NCI-H2171 (cell line): ENCODE measurements at regions not wholly inside any gene's neighbourhood (a gene's known extent, or its start where the extent isn't known, plus 50 kb on each side); places are given as distances from the start of the nearest gene placed in this dataset.
A peak's percentile ranks its signal among the peaks of the same experiment; 100 is the strongest.

Experiments used
- DNase-seq: peaks from one replicate; lab custom pipeline; 2025; lab: John Stamatoyannopoulos, UW

DNA sequence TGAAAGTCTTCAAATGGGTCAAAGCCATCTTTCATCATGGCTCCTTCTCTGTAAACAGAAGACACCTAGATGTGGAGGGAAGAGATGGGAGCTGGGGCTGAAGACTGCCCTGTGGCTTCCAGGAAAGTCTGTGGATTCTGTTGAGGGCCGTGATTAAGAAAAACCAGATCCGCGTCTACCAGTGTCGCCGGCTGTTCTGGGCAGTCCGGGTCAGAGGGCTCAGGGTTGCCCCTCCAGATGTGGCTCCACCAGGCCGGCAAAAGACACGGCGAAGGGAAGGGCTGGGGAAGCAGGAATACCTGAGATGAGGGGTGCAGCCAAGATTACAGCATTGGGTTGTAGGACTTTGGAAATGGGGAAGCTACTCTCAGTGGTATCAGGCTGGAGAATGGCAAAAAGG is 162.6 kb downstream of the RHOU start:
- no peak for DNase-seq

GRCh38 chr1:228898582-228898992 is 163.3 kb downstream of the RHOU start:
- no peak for DNase-seq

DNA sequence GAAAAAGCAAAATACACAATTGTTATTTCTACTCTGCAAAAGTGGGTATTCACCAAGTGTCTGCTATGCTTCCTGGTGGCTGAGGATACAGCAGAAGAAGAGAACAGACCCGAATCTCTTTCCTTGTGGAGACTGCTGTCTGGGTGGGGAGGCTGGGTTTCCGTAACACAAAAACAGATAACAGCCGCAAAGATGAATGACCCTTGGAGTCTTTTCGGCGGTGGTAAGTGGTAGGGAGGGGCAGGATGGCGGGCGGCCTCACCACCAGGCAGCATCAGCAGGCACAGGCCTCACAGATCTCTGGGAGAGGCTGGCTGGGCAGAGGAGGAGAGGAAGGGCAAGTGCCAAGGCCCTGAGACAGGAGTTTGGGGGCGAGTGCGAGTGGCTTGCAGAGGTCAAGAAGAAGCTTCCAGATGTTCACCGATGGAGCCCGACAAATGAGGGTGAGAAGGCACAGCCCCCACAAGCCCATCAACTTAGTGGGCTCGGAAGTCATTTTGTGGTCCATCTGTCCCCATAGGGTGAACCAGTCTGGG is 164.2 kb downstream of the RHOU start:
- no peak for DNase-seq

- DNase-seq = no peak
Measured at GRCh38 chr1:228900099-228900885, 165.0 kb downstream of the RHOU start.

GRCh38 chr1:228900886-228901392 is 165.7 kb downstream of the RHOU start:
- no peak for DNase-seq

DNA sequence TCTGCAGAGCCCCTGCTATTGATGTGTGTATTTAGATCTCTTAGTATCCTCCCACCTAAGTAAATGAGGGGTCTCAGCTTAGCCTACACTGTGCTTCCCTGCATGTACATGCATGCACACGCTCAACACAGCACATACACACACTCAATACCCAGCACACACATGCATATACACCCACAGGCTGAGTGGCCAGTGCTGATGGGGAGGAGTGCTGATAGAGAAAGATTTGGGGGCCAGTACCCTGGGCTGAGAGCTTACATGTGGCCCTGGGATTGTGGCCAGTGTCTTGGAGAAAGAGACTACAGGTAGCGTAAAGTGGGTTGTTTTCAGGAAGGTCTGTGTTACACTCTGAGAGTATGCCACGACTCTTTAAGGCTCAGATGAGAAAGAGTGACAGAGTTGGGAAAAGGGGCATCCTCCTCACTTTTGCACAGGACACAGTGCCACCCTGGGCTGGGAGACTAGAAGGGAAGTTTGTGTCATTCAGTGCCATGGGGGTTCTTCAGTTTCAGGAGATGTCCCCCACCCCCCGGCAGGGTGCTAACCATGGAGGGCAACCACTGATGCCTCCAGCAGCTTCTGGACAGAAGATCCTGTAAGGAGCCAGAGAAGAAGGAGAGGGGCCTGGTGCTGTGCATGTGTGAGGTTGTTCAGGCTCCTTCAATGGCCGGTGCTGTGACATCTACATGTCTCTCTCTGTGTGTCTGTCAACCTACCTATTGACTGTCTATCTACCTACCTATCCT is 166.8 kb downstream of the RHOU start:
- DNase-seq = no peak

DNA sequence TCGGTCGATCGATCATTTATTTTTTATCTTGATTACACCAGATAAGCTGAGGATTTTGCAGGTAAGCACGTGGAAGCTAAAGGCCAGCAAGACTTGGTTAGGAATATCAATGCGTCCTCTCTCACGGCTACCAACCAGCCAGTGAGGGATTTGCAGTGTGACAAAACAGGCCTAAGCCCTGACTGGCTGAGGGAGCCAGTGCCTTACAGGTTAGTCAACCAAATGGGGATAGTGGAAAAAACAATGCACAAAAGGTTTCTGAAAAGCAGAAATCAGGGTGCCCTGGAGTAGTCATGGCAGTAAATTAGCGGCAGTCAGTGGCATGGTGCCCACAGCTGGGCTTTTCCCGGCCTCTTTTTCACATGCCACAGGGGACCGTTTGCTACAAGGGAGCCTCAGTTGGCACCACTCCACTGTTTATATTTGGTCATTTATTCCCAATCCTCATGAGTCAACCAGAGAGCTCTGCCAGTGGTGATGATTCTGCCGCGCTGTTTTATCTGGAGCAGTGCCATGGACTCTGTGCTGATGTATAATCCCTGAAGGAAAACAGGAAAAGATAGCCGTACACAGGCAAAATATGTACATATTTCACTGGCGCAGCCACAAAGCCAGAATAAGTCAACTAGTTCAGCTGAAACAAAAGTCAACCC is 167.6 kb downstream of the RHOU start:
- peak; percentile 64 for DNase-seq

GRCh38 chr1:228903434-228904071 is 168.3 kb downstream of the RHOU start:
- DNase-seq = no peak

GRCh38 chr1:228904222-228904621 is 168.9 kb downstream of the RHOU start:
- no peak for DNase-seq

- DNase-seq = no peak
Measured at GRCh38 chr1:228905701-228906101, 170.4 kb downstream of the RHOU start.

DNA sequence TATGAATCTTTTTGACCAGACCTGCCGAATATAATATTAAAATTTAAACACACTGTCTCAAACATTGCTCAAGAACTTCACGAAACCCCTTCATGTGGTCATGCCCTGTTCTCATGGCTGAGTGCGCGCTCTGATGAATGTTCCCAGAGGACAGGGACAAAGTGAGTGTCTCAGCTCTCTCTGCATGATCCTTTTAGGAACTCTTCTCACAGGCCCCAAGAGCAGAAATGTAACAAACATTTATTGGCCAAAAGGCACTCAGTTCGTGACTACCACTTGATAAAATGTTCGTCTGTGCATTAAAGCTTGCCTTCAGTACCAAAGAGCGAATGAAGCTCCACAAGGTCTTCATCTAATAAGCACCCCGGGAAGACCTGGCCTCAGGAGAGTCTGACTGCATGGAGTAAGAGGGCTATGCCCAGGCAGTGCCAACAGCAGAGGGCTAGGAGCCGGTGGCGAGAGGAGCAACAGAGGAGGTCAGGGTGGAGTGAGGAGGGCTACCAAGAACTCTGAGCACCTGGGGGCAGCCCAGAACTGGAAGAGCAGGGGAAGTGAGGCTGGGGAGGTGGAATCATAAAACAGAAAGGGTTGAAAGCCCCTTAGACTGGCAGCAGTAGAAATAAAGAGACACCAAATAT is 171.1 kb downstream of the RHOU start:
- no peak for DNase-seq

DNA sequence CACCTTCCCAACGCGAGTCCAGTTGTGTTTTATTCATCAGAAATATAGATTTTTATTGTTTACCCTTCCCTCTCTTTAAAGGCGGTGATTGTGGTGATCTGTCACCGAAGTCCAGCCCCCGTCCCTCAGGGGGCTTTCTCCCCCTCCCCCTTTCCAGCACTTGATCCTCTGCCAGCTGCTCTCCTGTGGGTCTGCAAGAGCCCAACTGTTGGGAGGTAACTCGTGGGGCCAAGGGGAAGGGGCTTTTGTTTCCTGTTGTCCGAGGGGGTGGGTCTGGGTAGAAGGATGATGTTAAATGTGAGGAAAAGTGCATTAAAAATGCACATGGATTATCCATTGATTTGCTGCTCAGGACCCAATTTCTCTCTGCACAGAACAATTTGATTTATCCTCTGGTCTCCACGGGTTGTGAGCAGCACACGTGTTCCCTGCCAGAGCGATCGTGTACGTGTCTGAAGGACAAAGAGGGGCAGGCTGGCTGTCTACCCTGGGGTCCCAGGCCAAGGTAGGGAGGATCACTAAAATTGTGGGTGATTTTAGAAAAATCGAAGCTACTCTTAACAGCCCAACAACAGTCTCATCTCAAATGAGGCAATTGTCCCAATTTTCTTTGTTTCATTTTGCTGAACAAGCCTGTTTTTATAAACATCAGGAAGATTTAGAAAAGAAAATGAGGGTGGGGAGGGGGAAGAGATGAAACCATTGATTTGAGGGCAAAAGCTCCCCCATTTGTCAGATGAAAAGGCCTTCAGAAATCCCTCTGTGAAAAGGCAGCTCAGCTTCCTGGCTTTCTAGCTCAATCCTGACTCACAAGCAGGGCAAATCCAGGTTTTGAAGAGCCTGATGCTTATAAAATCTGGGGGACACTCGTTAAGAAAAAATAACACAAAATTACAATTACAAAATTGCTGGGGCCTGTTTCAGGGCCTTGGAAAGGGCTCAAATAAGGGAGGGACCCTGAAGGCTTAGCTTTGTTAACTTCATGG is 176.2 kb downstream of the RHOU start:
- no peak for DNase-seq

DNA sequence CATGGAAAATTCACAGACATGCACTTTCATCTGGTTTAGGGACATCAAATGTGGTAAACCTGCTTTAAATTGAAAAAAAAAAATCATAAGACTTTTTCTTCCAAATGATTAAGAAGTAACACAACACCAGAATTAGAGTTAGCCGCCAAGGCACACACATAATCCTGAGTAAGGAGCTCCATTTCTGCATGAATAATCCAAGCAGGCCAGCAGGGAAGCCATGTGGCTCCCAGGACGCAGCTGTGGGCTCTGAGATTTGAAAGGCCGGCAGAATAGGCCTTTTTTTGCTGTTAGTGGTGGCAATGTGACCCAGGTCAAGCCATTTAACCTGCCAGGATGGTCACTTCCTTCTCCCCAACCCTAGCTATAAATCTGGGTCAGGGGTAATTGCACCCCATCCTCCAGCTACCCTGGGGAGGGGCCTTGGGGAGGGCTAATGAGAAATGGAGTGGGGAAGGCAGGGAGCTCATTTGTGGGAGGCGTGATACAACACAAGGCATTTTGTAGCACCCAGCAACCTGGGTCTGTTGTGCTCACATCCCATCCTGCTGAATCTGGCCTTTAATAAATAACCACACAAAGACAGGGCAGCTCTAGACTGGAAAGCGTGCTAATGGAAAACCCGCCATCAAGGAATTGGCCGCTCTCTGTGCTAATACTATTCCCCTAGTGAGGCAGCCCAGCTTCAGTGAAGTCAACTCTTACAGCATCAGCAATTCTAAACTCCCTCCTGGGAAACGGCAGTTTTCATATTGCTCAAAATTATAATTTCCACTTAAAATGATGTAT is 178.5 kb downstream of the RHOU start:
- no peak for DNase-seq

DNA sequence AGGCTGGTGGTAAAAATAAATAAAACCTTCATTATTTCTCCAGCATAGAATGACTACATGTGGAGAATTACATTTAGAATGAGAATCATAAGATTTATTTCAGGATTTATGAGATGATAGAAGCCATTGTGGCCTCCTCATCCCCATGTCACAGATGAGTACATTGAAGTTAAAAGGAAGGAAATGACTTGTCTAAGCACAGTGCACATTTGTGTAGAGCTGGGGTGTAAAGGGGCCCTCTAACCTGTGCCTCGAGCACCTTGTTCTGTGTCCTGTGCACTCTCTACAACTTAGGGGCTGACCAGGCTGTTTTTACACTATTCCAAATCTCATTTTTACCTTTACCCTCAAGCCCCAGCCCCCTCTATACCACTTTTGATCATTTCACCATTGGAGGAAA is 179.4 kb downstream of the RHOU start:
- no peak for DNase-seq

DNA sequence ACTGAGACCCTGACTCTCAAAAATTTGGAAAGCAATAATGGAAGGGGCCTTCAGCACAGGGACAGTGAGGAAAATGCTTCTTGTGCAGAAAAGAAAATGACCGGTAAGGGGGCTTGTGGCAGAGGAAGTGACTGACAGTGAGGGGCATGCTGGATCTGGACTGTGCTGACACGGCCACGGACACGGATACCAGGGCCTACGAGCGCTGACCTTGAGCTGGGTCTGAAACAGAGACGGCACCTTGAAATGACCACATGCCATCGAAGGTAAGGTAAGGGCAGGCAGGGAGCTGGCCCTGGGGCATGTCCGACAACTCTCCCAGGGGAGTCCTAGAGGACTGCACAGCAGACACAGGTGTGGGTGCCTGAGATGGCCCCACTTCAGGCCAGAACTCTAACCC is 182.1 kb downstream of the RHOU start:
- DNase-seq = no peak

GRCh38 chr1:228917755-228918154 is 182.5 kb downstream of the RHOU start:
- DNase-seq = no peak

DNA sequence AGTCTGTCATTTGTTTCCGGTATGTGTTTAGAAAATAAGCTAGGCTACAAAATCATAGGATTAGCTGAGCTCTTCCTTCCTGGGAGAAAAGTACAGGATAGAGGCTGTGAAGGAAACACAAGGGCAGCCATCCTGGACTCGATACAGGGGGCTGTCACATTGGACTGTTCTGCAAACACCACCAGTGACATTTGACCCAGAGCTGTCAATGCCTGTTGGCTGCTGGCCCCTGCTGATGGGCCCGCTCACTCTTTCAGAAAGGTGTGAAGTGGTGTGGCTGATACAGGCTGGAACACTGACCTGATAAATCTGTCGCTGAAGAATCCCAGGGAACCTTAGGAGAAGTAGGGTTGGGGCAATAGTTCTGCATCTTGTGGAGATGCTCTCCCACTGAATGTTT is 183.1 kb downstream of the RHOU start:
- DNase-seq = no peak

- no peak for DNase-seq
Measured at GRCh38 chr1:228919914-228920313, 184.6 kb downstream of the RHOU start.

GRCh38 chr1:228920831-228921230 is 185.6 kb downstream of the RHOU start:
- no peak for DNase-seq

DNA sequence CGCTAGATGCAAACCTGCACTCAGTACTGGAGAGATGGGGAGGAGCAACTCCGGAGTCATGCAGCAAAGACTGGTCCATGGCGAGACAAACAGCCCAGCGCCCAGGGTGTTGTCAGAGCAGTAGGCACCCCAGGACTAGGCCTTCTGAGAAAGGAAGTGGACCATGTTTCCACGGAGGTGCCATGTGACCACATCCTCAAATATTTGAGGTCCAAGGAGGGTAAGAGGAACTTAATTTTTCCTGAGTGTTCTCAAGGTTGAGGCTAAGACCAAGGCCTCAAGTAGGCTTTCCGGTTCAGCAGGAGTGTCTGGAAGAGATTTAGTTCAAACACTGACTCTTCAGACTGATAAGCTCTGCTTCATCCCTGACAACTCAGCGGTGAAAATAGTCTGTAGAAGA is 186.2 kb downstream of the RHOU start:
- DNase-seq = no peak
